Activated naive CD8-positive, alpha-beta T cell treated with anti-CD3 and anti-CD28 coated beads, Interleukin-2, amount 50 U/mL, for 24 hours (primary cell): ENCODE measurements at regions not wholly inside any gene's neighbourhood (a gene's known extent, or its start where the extent isn't known, plus 50 kb on each side); places are given as distances from the start of the nearest gene placed in this dataset.

Experiments
- ATAC-seq: fragments of 150-1000 bp; cut with Tn5 transposase; one replicate; pipeline ENCODE4 v1.10.0; 2021
- DNase-seq: peaks from one replicate; pipeline ENCODE4 v3.0.0; 2021
- H3K27ac Mint-ChIP-seq: one replicate; pipeline ENCODE4 v1.8.0; 2021; ENCODE audit warnings: mild to moderate bottlenecking, mixed read lengths
- H3K27me3 Mint-ChIP-seq: one replicate; pipeline ENCODE4 v1.8.0; 2021; ENCODE audit warnings: mixed read lengths
- H3K36me3 Mint-ChIP-seq: one replicate; pipeline ENCODE4 v1.8.0; 2021; ENCODE audit warnings: low read depth, mixed read lengths
- H3K4me1 Mint-ChIP-seq: one replicate; pipeline ENCODE4 v1.8.0; 2021; ENCODE audit warnings: mixed read lengths
- H3K4me3 Mint-ChIP-seq: one replicate; pipeline ENCODE4 v1.8.0; 2021; ENCODE audit warnings: mild to moderate bottlenecking, moderate library complexity, mixed read lengths
- H3K9me3 Mint-ChIP-seq: one replicate; pipeline ENCODE4 v1.8.0; 2021; ENCODE audit warnings: mixed read lengths

DNA sequence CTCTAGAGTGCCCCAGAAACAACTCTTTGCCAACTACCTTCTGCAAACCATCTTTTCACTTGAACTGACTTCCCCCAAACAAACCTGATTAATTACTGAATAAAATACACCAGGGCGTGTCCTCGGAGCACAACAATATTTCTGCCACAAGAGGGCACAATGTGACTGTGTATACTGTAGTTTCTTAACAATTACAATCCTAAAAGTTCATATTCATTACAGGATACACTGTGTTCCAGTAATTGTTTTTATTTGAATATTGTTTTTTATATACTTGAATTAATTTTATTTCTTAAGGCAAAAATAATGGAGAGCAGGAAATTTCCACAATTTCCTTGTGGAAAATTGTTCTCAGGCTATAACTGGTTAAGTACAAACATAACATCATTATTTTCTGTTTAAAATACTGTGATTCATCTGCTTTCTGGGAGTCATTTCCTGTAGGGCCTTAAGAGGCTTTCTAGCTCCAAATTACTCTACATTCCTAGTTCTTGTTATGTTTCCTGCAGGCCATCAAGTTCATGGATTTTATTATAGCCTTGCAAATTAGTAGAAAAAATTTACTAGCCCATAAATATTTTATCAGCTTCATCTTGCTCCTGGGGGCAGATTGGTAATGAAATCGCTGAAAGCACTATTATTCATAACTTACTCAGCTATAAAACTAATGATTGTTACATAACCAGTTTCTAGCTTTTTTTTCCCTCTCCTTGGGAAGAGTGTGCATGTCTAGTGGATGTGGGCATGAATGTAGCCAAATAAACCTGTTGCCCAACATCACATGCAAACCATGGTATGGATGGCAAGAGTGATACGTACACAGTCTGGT, 51.9 kb upstream of the SLC22A16 start:
- peak; percentile 43 for DNase-seq
- Mint-ChIP-seq H3K27me3 (peaks cover 4% of the 10 kb centered on the region), H3K4me1 (no peaks in the 10 kb centered on the region), H3K27ac (no peak overlapping the region), H3K36me3 (no peaks in the 10 kb centered on the region), H3K4me3 (no peak overlapping the region), H3K9me3 (no peaks in the 10 kb centered on the region)
- ATAC-seq, result no peak

DNA sequence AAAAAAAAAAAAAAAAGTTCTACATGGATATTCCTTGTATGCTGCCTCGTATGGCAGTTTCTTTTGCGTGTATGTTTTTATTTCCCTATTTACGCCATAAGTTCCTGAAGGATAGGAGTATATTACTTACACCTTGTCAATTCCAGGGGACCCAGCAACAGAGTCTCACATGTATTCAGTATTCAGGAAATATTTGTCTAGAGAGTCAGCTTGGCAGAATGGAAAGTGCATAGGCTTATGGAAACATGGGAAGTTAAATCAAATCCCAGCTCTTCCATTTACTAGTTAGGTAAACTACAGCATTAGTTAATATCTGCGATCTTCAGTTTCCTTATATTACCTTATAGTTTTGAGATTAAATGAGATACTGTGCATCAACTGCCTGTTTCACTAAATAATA, 51.1 kb upstream of the SLC22A16 start:
- H3K27ac Mint-ChIP-seq, result no peak overlapping the region
- no peaks in the 10 kb centered on the region for H3K36me3 Mint-ChIP-seq
- no peaks in the 10 kb centered on the region for H3K4me1 Mint-ChIP-seq
- ATAC-seq (no peak), DNase-seq (no peak)
- no peaks in the 10 kb centered on the region for H3K9me3 Mint-ChIP-seq
- H3K27me3 Mint-ChIP-seq, result peaks cover 4% of the 10 kb centered on the region
- H3K4me3 Mint-ChIP-seq, result no peak overlapping the region

DNA sequence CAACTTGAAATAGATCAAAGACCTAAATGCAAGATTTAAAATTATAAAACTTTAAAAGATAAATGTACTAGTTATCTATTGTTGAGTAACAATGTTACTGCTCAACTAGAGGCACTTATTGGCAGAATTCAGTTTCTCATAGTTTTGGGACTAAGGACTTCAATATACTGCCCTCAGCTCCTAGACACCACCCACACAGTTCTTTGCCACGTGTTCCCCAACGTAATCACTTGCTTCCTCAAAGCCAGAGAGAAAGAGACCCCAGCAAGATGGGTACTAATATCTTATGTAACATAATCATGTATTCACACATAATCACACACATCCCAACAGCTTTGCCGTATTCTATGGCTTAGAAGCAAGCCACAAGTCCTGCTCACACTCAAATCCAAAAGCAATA, 50.3 kb upstream of the SLC22A16 start:
- Mint-ChIP-seq H3K4me3 (no peak overlapping the region), H3K27me3 (peaks cover 4% of the 10 kb centered on the region), H3K9me3 (no peaks in the 10 kb centered on the region), H3K27ac (no peak overlapping the region), H3K4me1 (no peaks in the 10 kb centered on the region), H3K36me3 (no peaks in the 10 kb centered on the region)
- DNase-seq (no peak), ATAC-seq (no peak)
